Ammon's horn (tissue), 1 donor: ENCODE measurements at regions not wholly inside any gene's neighbourhood (a gene's known extent, or its start where the extent isn't known, plus 50 kb on each side); places are given as distances from the start of the nearest gene placed in this dataset.

Experiments
- DNase-seq: peaks from one replicate; pipeline ENCODE4 v3.0.0-alpha.2; 2016; ENCODE audit warnings: low spot score

DNA sequence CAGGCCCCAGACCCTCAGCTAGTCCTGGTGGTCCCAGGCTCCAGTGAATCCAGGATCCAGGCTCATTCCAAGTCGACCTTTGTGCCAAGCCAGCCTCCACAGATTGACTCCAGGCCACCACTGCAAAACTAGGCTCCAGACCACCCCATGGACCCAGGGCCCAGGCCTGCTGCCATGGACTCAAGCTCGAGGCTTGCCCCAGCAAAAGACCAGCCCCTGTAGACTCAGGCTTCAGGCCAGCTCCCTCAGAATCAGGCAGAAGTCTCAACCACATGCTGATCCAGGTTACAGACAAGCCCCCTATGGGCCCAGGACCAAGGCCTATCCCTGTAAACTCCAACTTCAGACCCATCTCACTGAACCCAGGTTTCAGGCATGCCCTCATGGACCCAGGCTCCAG is 692.4 kb downstream of the PCDH19 start:
- DNase-seq, result no peak

GRCh38 chrX:99705701-99706100 is 704.4 kb downstream of the PCDH19 start:
- no peak for DNase-seq

DNA sequence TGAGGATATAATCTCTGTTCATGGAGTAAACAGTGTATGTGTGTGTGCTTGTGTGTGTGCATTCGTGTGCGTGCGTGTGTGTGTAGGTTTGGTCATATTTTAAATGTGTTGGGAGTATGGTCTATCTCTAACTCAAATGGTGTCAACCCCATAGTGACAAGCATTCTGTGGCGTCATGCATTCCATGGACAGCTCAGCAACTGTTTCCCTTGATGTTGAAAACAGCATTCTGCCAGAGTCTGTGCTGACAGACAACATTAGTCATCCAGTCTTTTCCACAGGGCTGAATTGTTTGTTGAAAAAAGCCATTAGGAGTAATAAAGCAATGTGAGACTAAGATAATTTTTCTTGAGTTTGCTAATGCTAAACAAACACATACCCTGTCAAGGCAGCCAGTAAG is 706.6 kb downstream of the PCDH19 start:
- DNase-seq, result peak; percentile 3

- DNase-seq, result no peak
Measured at GRCh38 chrX:99698451-99698850, 711.6 kb downstream of the PCDH19 start.

DNA sequence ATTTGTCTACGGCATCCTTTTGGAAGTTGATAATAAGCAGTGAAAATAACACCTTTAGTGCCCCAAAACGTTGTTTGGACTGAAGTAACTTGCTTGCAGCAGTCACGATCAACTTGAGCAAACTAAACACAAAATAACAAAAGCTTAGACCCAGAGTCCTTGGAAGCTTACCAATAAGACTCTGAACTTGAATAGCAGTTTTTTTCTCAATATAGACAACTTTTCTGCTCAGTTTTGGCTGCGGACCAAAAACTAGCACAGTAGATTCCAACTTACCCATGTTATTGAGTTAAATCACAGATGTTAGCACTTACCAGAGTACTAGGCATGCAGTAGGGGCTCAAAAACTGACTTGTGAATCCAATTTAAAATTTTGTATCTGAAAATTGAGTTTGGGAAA is 746.9 kb downstream of the PCDH19 start:
- DNase-seq, result no peak

- DNase-seq, result no peak
Measured at GRCh38 chrX:99654188-99654587, 755.9 kb downstream of the PCDH19 start.

GRCh38 chrX:99653352-99653751 is 756.7 kb downstream of the PCDH19 start:
- no peak for DNase-seq

GRCh38 chrX:99613041-99613440 is 797.0 kb downstream of the PCDH19 start:
- DNase-seq, result no peak

GRCh38 chrX:99603091-99603814 is 806.8 kb downstream of the PCDH19 start:
- no peak for DNase-seq

DNA sequence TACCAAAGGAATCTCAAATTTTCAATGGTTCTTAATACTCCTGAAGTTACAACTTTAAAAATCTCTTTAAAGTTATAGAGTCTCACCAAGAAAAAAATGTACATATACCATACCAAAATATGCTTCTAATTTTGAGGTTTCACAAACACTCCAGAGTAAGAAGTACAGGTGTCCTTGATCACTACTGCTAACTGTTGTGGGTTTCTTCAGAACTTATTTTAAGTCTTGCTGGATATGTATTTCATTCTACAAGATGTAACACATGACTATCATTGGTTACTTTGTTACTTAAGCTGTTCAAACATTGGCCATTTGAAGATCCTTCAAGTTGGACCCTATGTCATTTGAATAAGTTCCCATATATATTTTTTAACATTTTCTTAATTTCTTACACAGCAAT is 808.0 kb downstream of the PCDH19 start:
- no peak for DNase-seq

DNA sequence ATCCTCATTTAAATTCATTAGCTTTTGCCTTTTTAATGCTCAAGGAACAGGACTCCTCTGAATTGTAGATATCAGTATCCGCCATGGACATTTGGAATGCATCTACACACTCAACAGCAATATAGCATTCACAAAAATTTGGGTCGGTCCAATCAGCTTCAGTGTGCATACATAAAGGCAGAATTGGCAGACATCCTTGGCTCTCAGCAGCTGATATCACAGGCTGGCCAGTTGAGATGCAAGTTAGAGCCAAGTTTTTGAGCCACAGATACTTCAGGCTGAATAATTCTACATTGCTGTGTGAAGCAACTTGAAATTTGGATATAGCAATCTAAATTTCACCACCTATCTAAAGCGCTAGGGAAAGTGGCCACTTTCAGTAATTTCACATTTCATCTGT is 821.1 kb downstream of the PCDH19 start:
- no peak for DNase-seq

- DNase-seq, result no peak
Measured at GRCh38 chrX:99572711-99573110, 837.4 kb downstream of the PCDH19 start.

- DNase-seq, result no peak
Measured at GRCh38 chrX:99549381-99549780, 860.7 kb downstream of the PCDH19 start.

DNA sequence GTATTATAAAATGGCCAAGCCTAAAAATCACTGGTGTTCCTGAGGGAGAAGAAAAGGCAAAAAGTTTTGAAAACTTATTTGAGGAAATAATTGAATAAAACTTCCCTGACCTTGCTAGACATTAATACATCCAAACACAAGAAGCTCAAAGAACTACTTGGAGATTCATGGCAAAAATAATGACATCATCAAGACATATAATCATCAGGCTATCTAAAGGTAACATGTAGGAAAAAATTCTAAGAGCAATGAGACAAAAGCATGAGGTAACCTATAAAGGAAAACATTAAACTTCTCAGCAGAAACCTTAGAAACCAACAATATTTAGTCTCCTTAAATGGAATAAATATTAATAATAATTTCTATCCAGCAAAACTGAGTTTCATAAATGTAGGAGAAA is 887.6 kb downstream of the PCDH19 start:
- no peak for DNase-seq

- no peak for DNase-seq
Measured at GRCh38 chrX:99507768-99508167, 902.3 kb downstream of the PCDH19 start.

DNA sequence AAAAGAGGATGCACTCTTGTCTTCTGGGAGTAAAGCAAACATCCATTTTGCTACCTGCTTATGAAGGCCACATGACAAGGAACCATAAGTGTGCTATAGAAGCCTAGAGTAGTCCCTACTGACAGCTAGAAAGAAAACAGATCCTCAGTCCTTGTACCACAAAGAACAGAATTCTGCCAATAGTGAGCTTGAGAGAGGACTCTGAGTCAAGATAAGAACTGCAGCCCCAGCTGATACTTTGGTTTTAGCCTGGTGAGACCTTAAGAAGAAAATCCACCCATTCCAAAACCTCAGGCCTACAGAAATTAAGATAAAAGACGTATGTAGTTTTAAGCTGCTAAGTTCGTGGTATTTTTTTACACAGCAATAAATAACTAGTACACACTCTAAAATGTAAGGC is 914.6 kb downstream of the PCDH19 start:
- no peak for DNase-seq

GRCh38 chrX:99494668-99495067 is 915.4 kb downstream of the PCDH19 start:
- DNase-seq, result no peak

GRCh38 chrX:99480728-99481127 is 929.3 kb downstream of the PCDH19 start:
- DNase-seq, result no peak

GRCh38 chrX:99469439-99469838 is 940.6 kb downstream of the PCDH19 start:
- no peak for DNase-seq

GRCh38 chrX:99468993-99469392 is 941.1 kb downstream of the PCDH19 start:
- DNase-seq, result no peak

- no peak for DNase-seq
Measured at GRCh38 chrX:99461223-99461622, 948.9 kb downstream of the PCDH19 start.

- no peak for DNase-seq
Measured at GRCh38 chrX:99445336-99445735, 964.7 kb downstream of the PCDH19 start.

DNA sequence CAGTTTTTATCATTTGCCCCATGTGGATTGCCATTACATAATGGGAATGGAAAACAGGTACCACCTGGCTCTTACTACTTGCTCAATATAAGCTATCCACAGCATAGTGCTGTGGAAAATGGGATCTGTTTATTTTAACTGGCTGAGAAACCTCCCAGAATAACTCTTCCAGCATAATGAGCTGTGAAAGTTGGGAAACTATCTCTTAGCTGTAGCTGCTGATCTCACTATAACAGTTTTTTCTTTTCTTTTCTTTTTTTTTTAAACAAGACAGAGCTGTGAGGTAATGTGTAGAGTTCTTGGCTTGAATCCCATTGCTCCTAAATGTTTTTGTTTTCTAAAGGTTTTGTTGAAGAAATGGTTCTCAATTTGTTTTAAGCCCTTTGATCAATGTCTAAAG is 988.3 kb downstream of the PCDH19 start:
- DNase-seq, result no peak

DNA sequence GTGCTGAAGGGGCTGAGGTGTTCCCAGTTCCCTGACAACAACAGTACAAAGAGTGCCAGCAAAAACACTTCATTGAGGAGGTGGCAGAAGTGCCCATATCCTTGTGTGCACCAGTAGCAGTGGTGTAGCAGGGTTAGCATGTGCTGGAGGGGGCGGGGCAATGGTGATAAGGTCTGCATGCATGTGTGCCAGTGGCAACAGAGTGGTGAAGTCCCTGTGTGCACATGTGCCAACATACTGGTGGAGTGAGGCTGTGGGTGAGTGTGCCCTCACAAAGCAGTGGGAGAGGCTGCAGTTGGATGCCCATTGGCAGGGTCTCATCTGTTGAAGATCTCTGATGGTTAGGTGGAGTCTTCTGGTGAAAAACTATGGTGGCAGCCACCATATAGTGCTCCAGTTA is 994.6 kb downstream of the PCDH19 start:
- DNase-seq, result no peak

DNA sequence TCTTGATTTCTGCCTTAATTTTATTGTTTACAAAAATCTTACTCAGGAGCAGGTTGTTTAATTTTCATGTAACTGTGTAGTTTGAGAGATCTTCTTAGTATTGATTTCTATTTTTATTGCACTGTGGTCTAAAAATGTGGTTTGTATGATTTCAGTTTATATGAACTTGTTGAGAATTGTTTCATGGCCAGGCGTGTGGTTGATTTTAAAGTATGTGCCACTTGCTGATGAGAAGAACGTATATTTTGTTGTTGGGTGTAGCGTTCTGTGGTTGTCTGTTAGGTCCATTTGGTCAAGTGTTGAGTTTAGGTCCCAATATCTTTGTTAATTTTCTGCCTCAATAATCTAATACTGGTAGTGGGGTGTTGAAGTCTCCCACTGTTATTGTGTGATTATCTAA is 996.8 kb downstream of the PCDH19 start:
- no peak for DNase-seq
